GM11168 (cell line): ENCODE measurements at regions not wholly inside any gene's neighbourhood (a gene's known extent, or its start where the extent isn't known, plus 50 kb on each side); places are given as distances from the start of the nearest gene placed in this dataset.

ENCODE experiments used
- in situ Hi-C: fragments of 300-500 bp; cut with MboI; formaldehyde crosslinking; loops from one replicate; pipeline ENCODE4 v1.12.0; 2022; ENCODE audit warnings: low sequenced_read_pairs; ENCODE audit not compliant: unreplicated experiment

DNA sequence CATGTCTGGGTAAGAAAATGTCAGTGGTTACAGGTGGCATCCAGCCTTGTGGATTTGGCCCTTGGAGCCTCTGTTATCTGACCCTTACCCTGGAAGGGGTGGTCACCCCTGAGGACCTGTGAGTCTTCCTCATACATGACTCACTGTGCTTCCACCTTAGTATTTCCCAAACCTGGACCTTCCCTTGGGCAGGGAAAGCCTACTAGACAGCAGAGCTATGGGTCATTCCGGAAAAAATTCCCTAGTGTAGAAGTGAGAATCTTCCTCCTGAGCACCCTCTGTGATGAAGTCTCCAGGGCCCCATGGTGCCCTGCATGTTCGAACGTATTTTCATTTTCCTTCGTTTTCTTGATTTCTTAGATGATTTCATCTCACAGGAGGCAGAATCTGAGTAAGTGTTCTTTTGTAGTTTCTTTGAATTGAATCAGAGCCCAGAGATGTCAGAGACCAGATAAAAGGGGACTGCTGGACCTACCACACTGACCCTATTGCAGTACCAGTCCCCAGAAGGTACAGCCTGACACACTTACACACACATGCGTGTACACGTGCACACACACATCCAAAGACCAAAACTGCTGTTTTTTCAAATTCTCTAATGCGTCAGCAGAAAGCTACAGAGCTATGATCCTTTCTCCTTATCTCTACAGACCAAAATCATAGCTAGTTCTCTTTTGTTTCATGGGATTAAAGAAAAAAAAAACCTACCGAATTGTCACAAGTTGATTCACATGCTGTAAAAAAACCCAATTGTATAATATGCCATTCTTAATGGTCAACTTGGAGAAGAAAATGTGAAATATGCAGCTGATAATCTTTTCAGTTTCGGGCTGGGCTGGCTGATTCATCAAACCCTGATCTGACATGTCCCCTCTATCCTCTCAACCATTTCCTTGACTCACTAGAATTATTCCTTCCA, 50.5 kb upstream of the ARHGEF3 start:
- in situ Hi-C loops: loop anchor here (10.0 kb wide), 1 partner anchor 143 kb away; no protein-coding TSS in a partner anchor
